CD14-positive monocyte (primary cell): ENCODE measurements at regions not wholly inside any gene's neighbourhood (a gene's known extent, or its start where the extent isn't known, plus 50 kb on each side); places are given as distances from the start of the nearest gene placed in this dataset.

ENCODE experiments used
- DNase-seq, 3 donors: peaks; one replicate each; pipeline ENCODE4 v3.0.0-alpha.2; 2011 to 2022
- H2AFZ ChIP-seq: 2 replicates; pipeline ENCODE4 v1.6.0; 2012; ENCODE audit warnings: mild to moderate bottlenecking, low read depth, low read length, inconsistent platforms; ENCODE audit not compliant: insufficient read depth, poor library complexity, severe bottlenecking
- H3K27ac ChIP-seq, 2 donors: 1 replicate in 1 of 2; 2 replicates in 1 of 2; pipeline ENCODE4 v1.5.1; 2012 to 2013; ENCODE audit warnings: low read length in 2 of 2, control low read depth in 1 of 2, inconsistent platforms in 1 of 2, low read depth in 1 of 2, mild to moderate bottlenecking in 1 of 2
- H3K27me3 ChIP-seq, 2 donors: one replicate each; pipeline versions ENCODE4 v1.6.0 to v1.6.1; 2011 to 2013; ENCODE audit warnings: low read length in 2 of 2; ENCODE audit not compliant: control insufficient read depth in 2 of 2, insufficient read depth in 2 of 2
- H3K36me3 ChIP-seq, 2 donors: replicated peaks in 1 of 2; 1 replicate in 1 of 2; 2 replicates in 1 of 2; pipeline versions ENCODE4 v1.5.1 to v1.6.1; 2012 to 2013; ENCODE audit warnings: low read length in 2 of 2, control low read depth in 1 of 2, inconsistent platforms in 1 of 2, mild to moderate bottlenecking in 1 of 2; ENCODE audit not compliant: insufficient read depth in 2 of 2, control insufficient read depth in 1 of 2
- H3K4me1 ChIP-seq, 2 donors: 1 replicate in 1 of 2; 2 replicates in 1 of 2; pipeline versions ENCODE4 v1.5.1 to v1.6.1; 2012 to 2013; ENCODE audit warnings: low read length in 2 of 2, control low read depth in 1 of 2, inconsistent platforms in 1 of 2, mild to moderate bottlenecking in 1 of 2, moderate library complexity in 1 of 2; ENCODE audit not compliant: insufficient read depth in 2 of 2, control insufficient read depth in 1 of 2
- H3K4me2 ChIP-seq: replicated peaks from 2 replicates; pipeline ENCODE3; 2012; ENCODE audit warnings: low read length, moderate library complexity, mild to moderate bottlenecking; ENCODE audit not compliant: poor library complexity, severe bottlenecking; ENCODE audit errors: extremely low read depth
- H3K4me3 ChIP-seq, 3 experiments: fragments of 200-600 bp in 1 of 3; sonication (generic) in 1 of 3; replicated peaks in 1 of 3; 1 replicate in 2 of 3; 2 replicates in 1 of 3; pipeline ENCODE4 v1.5.1; 2011 to 2013; ENCODE audit warnings: low read length in 3 of 3, mild to moderate bottlenecking in 3 of 3, control low read depth in 2 of 3, low read depth in 2 of 3, inconsistent platforms in 1 of 3, moderate library complexity in 1 of 3
- H3K79me2 ChIP-seq: 2 replicates; pipeline ENCODE4 v1.6.0; 2012; ENCODE audit warnings: mild to moderate bottlenecking, control low read depth, inconsistent platforms, low read length, moderate library complexity; ENCODE audit not compliant: insufficient read depth
- H3K9ac ChIP-seq: 2 replicates; pipeline ENCODE4 v1.6.0; 2017; ENCODE audit warnings: low read length, mild to moderate bottlenecking; ENCODE audit not compliant: insufficient read depth, poor library complexity, severe bottlenecking
- H3K9me3 ChIP-seq, 2 donors: replicated peaks in 1 of 2; 1 replicate in 1 of 2; 2 replicates in 1 of 2; pipeline versions ENCODE4 v1.5.1 to v1.6.1; 2012 to 2013; ENCODE audit warnings: low read length in 2 of 2, control low read depth in 1 of 2; ENCODE audit not compliant: control insufficient read depth in 1 of 2, insufficient read depth in 1 of 2
- H4K20me1 ChIP-seq: 2 replicates; pipeline ENCODE4 v1.6.0; 2012; ENCODE audit warnings: mild to moderate bottlenecking, low read length, control low read depth, moderate library complexity; ENCODE audit not compliant: insufficient read depth
- H3K27ac Mint-ChIP-seq, 7 donors: one replicate each; pipeline ENCODE4 v1.8.0; 2020; ENCODE audit warnings: mild to moderate bottlenecking in 7 of 7, mixed read lengths in 7 of 7, moderate library complexity in 6 of 7, inconsistent platforms in 2 of 7
- H3K27me3 Mint-ChIP-seq, 3 donors: one replicate each; pipeline ENCODE4 v1.8.0; 2021 to 2022; ENCODE audit warnings: low read depth in 3 of 3, mild to moderate bottlenecking in 3 of 3, mixed read lengths in 3 of 3, moderate library complexity in 3 of 3, inconsistent platforms in 1 of 3
- H3K36me3 Mint-ChIP-seq, 2 donors: one replicate each; pipeline ENCODE4 v1.8.0; 2020; ENCODE audit warnings: mixed read lengths in 2 of 2, inconsistent platforms in 1 of 2, mild to moderate bottlenecking in 1 of 2
- H3K4me1 Mint-ChIP-seq: one replicate; pipeline ENCODE4 v1.8.0; 2020; ENCODE audit warnings: mild to moderate bottlenecking, mixed read lengths
- H3K4me3 Mint-ChIP-seq, 2 donors: one replicate each; pipeline ENCODE4 v1.8.0; 2020; ENCODE audit warnings: mild to moderate bottlenecking in 2 of 2, mixed read lengths in 2 of 2, moderate library complexity in 1 of 2
- H3K9me3 Mint-ChIP-seq, 7 donors: one replicate each; pipeline ENCODE4 v1.8.0; 2020 to 2022; ENCODE audit warnings: mixed read lengths in 7 of 7, mild to moderate bottlenecking in 6 of 7, moderate library complexity in 6 of 7, inconsistent platforms in 2 of 7
- CTCF ChIP-seq: fragments of 200-600 bp; IDR thresholded peaks from one replicate; pipeline ENCODE4 v1.8.0; 2022; ENCODE audit warnings: antibody characterized with exemption, mild to moderate bottlenecking
- WGBS: methylation state at CpG from one replicate; pipeline ENCODE4 v1.1.5; 2013; ENCODE audit warnings: missing lambda C conversion rate; ENCODE audit not compliant: insufficient coverage; 5-methylcytosine and 5-hydroxymethylcytosine counted together
- intact Hi-C, 2 donors: fragments of 100-400 bp; cut with micrococcal nuclease; formaldehyde crosslinking; loops; one replicate each; pipeline versions ENCODE4 v1.15.0 to v1.15.1; 2023

GRCh38 chr2:145197944-145198343 is 678.0 kb upstream of the ZEB2 start:
- Histone ChIP-seq H4K20me1 (no peaks in the 10 kb centered on the region), H3K27me3 (no peaks in the 10 kb centered on the region), H3K36me3 (no peaks in the 10 kb centered on the region), H3K4me2 (no peak overlapping the region), H3K9me3 (no peaks in the 10 kb centered on the region), H3K9ac (no peak overlapping the region), H3K79me2 (no peaks in the 10 kb centered on the region), H3K4me1 (no peaks in the 10 kb centered on the region), H3K4me3 (no peak overlapping the region), H2AFZ (no peak overlapping the region), H3K27ac (no peak overlapping the region)
- Mint-ChIP-seq H3K4me3 (no peak overlapping the region), H3K27ac (no peak overlapping the region), H3K27me3 (peaks cover 0 to 3% (median 0%) of the 10 kb centered on the region in 3 donors), H3K9me3 (no peaks in the 10 kb centered on the region), H3K36me3 (no peaks in the 10 kb centered on the region), H3K4me1 (no peaks in the 10 kb centered on the region)
- no peak for DNase-seq
- no CpG with 5 or more reads among the region's 3 CpGs for WGBS
- TF ChIP-seq CTCF = no peak
- intact Hi-C loops = no loop called here

GRCh38 chr2:145194673-145195072 is 674.8 kb upstream of the ZEB2 start:
- no peak for TF ChIP-seq CTCF
- Mint-ChIP-seq H3K4me3 (no peak overlapping the region), H3K4me1 (peaks cover 9% of the 10 kb centered on the region), H3K9me3 (peaks cover 0 to 2% (median 0%) of the 10 kb centered on the region in 7 donors), H3K27me3 (peaks cover 0 to 1% (median 0%) of the 10 kb centered on the region in 3 donors), H3K36me3 (no peaks in the 10 kb centered on the region), H3K27ac (no peak overlapping the region)
- intact Hi-C loops = no loop called here
- Histone ChIP-seq H3K4me2 (no peak overlapping the region), H3K79me2 (no peaks in the 10 kb centered on the region), H3K27me3 (no peaks in the 10 kb centered on the region), H3K27ac (no peak overlapping the region), H3K4me1 (peaks cover 0 to 7% of the 10 kb centered on the region in 2 donors), H3K9ac (no peak overlapping the region), H2AFZ (no peak overlapping the region), H3K36me3 (no peaks in the 10 kb centered on the region), H3K4me3 (no peak overlapping the region), H4K20me1 (no peaks in the 10 kb centered on the region), H3K9me3 (no peaks in the 10 kb centered on the region)
- no CpG with 5 or more reads among the region's 2 CpGs for WGBS
- DNase-seq = no peak
